ENCODE measurements at regions not wholly inside any gene's neighbourhood (a gene's known extent, or its start where the extent isn't known, plus 50 kb on each side); places are given as distances from the start of the nearest gene placed in this dataset.

GRCh38 chr2:146041274-146041910 lies 1521.5 kb upstream of the ZEB2 start:
- no peak for DNase-seq

- DNase-seq: no peak
Observed at GRCh38 chr2:146040051-146040450, 1520.1 kb upstream of the ZEB2 start.

GRCh38 chr2:146038014-146038413 lies 1518.1 kb upstream of the ZEB2 start:
- DNase-seq: no peak

GRCh38 chr2:146037334-146037870 lies 1517.5 kb upstream of the ZEB2 start:
- no peak for DNase-seq

- DNase-seq: no peak
Observed at GRCh38 chr2:146031158-146031557, 1511.2 kb upstream of the ZEB2 start.

- no peak for DNase-seq
Observed at GRCh38 chr2:146027156-146027555, 1507.2 kb upstream of the ZEB2 start.

- no peak for DNase-seq
Observed at GRCh38 chr2:146025519-146025918, 1505.6 kb upstream of the ZEB2 start.

- DNase-seq: no peak
Observed at GRCh38 chr2:146024212-146024743, 1504.4 kb upstream of the ZEB2 start.

GRCh38 chr2:146004462-146004861 lies 1484.5 kb upstream of the ZEB2 start:
- DNase-seq: no peak

GRCh38 chr2:146003337-146003736 lies 1483.4 kb upstream of the ZEB2 start:
- DNase-seq: no peak

- no peak for DNase-seq
Observed at GRCh38 chr2:145994910-145995309, 1475.0 kb upstream of the ZEB2 start.

- no peak for DNase-seq
Observed at GRCh38 chr2:145992572-145992971, 1472.7 kb upstream of the ZEB2 start.

- no peak for DNase-seq
Observed at GRCh38 chr2:145987793-145988192, 1467.9 kb upstream of the ZEB2 start.

- no peak for DNase-seq
Observed at GRCh38 chr2:145985517-145985916, 1465.6 kb upstream of the ZEB2 start.

GRCh38 chr2:145984580-145984979 lies 1464.7 kb upstream of the ZEB2 start:
- no peak for DNase-seq

GRCh38 chr2:145980318-145980717 lies 1460.4 kb upstream of the ZEB2 start:
- no peak for DNase-seq

- DNase-seq: no peak
Observed at GRCh38 chr2:145975406-145975805, 1455.5 kb upstream of the ZEB2 start.

- no peak for DNase-seq
Observed at GRCh38 chr2:145961846-145962245, 1441.9 kb upstream of the ZEB2 start.

- DNase-seq: no peak
Observed at GRCh38 chr2:145960479-145961163, 1440.7 kb upstream of the ZEB2 start.

- DNase-seq: no peak
Observed at GRCh38 chr2:145958611-145959010, 1438.7 kb upstream of the ZEB2 start.

- no peak for DNase-seq
Observed at GRCh38 chr2:145957929-145958328, 1438.0 kb upstream of the ZEB2 start.

- DNase-seq: no peak
Observed at GRCh38 chr2:145939949-145940348, 1420.0 kb upstream of the ZEB2 start.

GRCh38 chr2:145935016-145935415 lies 1415.1 kb upstream of the ZEB2 start:
- DNase-seq: no peak

- no peak for DNase-seq
Observed at GRCh38 chr2:145931781-145932395, 1412.0 kb upstream of the ZEB2 start.
